Stimulated activated CD4-positive, alpha-beta T cell treated with anti-CD3 and anti-CD28 coated beads, Interleukin-15, amount 100 ng/mL, for 24 hours (primary cell): ENCODE measurements at regions not wholly inside any gene's neighbourhood (a gene's known extent, or its start where the extent isn't known, plus 50 kb on each side); places are given as distances from the start of the nearest gene placed in this dataset.

Experiments used
- DNase-seq: peaks from one replicate; pipeline ENCODE4 v3.0.0-alpha.2; 2020

DNA sequence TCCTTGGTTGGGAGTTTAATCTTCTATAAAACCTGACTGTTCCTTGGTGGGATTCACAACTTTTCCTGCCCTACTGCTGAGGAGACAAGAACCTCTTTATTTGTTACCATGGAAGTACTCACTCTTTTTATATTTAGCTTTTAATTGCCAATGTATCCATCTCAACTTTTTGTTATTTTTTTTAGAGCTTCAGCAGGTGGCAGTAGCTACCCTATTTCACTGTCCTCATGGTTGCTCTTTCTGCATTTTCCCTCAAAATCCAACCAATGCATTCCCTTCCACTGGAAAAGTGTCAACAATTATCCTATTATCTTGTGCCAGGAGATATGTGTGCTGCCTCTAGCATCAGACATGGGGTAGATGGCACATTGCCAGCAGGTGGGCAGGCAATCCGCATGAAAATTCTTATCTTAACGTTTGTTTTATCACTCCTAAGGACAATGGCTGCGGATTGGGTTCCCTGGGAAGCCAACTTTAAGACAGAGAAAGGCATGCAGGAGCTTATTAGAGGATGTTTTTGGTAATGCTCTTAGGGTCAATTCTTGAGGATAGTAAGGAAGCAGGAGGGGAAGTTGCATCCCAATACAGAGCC, 406.4 kb downstream of the SNAPC1 start:
- no peak for DNase-seq

DNA sequence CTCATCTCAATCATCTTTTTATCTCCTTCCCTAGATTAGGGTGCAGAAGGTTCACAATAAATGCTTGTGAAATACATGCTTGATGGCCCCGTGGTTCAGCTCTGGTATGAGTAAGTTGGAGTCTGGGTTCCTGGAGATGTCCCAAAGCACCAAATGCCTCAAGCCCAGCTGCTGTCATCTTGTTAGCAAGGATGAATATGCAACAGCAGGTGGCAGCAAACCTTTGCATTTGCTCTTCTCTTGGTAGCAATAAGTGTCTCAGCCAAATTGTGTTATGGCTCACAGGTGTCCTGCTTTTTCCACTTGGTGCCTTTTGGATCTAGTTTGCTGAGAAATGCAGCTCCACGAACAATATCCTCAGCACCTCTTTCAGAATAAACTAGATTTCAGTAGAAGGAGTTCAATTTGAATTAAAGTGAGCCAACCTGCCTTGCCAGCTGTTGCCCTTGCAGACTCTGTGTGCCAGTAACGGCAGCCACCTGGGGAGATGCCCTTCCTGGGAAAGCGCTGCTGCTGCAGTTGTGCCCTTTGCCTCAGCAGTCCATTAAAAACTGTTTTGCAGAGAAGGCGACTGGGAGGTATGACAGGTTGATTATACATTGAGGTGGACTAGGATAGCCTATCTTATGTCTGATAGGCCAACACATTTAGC, 417.3 kb downstream of the SNAPC1 start:
- DNase-seq: peak; percentile 48

DNA sequence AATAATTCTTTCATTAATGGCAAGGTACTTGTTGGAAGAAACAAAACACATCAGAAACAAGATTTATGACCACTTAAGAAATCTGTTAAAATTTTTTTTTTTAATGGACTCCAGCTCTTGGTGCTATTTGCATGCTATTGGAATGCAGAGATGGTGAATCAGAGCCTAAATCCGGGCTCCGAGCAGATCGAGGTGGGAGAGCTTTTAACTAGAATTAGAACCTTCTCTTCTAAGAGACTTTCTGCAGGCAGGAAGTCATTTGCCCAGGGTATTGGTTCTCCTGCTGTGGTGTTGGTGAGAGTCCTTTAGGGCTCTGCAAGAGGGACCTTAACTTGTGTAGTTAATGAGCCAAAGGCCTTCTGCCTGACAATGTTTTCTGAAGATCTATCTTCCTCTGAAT, 419.4 kb downstream of the SNAPC1 start:
- no peak for DNase-seq

DNA sequence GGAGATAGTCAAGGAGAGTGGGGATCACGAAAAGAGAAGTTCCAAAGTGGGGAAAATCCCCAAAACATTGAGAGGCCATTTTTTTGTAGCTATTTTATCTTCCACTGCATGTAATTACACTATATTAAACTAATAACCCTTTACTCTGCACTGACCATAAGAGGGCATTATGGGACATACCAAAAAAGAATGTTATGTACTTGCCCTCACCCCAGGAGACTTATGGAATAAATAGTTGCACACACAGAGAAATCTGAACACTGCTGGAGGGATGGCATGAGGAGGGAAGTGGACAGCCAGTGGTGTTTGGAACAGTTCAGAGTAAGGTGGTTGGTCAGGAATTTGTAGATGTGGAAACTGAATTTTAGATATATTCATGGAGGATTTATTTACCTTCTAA, 422.9 kb downstream of the SNAPC1 start:
- DNase-seq: no peak

DNA sequence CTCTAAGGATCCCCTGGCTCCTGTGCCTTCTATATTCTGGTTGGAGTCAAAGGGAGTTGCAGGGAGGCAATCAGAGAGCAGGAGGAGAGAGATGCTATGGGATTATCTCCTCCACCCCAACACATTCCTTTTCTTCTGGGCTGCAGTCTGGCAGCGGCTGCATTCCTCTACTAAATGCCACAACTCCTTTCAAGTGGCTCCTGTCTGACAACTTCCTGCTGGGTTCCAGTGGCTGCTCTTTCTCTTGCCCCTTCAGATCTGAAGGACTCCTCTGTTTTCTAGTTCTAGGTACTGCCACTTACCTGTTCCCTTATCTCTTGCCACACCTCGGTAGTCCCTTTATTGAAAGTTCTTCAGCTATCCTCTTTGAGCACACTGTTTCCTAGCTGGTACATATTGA, 425.0 kb downstream of the SNAPC1 start:
- no peak for DNase-seq

DNA sequence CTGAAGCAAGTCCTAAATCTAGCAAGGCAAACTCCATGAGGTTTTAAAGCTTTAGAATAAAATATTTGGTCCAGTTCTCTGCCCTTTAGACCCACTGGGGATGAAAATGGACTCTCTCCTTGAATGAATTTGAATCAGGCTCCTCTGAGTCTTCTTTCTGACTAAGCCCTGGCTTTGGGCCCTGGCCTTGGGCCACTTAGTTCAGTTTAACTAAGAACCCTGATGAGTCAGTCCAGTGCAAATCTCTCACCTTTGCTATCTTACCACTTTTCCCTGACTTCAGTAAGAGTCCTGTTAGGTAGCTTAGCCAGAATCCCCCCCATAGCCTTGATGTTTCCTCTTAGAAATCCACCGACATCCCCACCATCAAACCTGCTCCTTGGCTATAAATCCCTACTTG, 427.5 kb downstream of the SNAPC1 start:
- DNase-seq: no peak

DNA sequence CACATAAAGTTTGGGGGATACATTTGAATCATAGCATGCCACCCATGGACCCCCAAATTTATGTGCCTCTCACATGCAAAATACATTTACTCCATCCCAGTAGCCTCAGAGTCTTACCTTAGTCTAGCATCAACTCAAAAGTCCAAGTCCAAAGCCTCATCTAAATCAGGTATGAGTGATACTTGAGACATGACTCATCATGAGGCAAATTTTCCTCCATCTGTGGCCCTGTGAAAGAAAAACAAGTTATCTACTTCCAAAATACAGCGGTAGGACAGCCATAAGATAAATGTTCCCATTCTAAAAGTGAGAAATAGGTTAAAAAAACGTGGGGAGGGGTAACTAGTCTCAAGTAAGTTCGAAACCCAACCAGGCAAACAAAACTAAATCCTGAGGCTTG, 444.2 kb downstream of the SNAPC1 start:
- no peak for DNase-seq

DNA sequence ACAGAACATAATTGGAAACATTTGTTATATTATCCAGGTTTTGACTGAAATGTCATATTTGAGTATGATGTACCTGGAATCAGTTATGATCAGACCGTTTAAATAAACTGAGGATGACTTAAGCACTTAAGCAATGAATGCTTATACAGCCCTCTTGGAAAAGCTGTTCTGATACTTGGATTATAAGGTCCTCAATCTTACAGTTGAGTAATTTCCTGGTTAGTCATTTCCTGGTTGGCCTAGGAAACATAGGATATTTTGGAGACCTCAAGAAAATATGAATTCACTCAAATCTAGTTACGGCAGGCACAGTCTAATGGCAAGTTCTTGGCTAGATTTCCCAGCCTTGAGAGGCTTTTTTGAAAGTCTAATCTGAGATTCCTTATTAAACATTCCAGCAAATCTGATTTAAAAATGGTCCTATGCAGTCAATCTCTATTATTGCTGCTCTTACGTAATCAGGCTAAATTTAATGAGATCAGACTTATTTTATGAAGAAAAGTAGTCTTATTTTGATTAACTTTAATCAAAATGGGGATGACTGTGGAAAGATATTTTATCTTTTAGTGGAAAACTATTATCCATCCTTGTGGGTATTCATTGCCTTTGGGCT, 447.2 kb downstream of the SNAPC1 start:
- DNase-seq: no peak

DNA sequence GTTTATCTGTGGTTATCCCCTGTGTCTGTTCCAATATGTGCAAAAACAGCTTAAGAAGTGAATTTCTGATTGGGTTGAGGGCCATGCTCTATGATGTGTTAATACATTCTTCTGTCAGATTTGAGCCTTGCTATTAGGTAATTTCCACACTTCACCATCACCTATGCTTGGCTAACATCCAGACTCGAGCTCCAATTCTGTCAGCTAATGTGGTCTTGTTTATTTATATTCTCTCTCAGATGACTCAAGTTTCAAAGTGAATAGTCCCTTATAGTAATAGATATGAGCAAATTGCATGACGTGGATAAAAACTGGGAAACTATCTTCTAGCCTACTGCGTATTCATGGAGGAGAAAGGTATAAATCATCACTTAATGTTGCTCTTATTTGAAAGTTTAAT, 451.3 kb downstream of the SNAPC1 start:
- DNase-seq: no peak

DNA sequence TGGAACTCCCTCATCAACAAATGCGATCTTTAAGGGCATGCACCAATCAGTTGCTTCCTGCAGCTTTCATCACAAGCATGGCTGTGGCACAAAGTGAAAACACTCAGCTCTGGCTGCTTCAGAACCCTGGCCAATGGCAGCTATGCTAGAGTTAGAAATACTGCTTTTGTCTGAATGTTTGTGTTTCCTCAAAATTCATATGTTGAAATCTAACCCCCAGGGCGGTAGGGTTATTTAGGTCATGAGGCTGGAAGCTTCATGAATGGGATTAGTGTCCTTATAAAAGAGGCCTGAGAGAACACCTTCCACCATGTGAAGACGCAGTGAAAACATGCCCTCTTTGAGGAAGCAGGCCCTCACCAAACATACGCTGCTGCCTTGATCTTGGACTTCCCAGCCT, 453.9 kb downstream of the SNAPC1 start:
- DNase-seq: no peak

DNA sequence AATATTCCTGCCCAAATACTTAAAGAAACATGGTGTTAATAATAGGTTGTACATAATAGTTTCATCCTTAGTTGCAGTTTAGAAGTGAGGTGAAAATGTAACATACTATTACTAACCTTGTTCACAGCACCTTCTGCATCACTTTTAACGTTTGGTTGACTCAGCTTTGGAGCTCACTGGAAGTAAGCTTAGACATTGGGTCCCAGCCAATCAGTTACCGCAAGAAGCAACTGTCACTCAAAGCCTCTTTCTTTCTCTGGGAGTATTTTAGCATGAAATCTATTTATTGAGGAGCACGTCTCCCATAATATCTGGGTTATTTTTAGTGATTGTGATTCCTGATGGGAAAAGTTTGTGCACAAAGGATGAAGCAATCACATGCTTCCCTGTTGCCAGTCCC, 472.6 kb downstream of the SNAPC1 start:
- no peak for DNase-seq

DNA sequence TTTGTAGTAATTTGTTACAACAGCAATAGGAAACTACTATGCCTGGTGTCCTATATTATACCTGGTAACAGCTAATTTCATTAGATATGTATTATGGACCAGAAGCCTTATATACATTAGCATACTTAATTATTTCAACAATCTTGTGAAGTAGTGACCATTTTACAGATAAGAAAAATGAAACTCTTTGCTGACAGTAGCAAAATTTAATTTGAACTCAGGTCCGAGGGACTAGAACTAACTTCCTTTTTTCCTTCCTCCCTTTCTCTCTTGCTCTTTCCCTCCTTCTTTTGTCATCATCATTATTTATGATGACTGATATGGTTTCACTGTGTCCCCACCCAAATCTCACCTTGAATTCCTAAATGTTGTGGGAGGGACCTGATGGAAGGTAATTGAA, 482.0 kb downstream of the SNAPC1 start:
- no peak for DNase-seq

DNA sequence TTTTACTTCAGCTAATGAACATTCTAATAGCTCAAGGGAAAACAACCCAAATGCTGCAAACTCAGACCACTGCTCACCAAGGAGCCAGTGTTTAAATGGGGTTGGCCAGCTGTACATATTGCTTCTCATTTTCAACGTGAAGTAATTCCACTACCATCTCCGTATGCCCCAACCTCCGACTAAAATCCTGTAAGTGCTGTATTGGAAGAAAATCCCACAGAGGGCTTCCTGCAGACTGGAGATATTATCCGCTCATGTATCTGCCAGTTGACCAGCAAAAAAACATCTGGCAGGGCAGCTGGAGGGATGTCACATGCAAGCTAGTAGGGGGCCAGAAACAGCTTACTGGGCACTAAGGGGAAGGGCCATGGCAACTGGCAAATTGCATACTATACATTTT, 485.0 kb downstream of the SNAPC1 start:
- DNase-seq: no peak

DNA sequence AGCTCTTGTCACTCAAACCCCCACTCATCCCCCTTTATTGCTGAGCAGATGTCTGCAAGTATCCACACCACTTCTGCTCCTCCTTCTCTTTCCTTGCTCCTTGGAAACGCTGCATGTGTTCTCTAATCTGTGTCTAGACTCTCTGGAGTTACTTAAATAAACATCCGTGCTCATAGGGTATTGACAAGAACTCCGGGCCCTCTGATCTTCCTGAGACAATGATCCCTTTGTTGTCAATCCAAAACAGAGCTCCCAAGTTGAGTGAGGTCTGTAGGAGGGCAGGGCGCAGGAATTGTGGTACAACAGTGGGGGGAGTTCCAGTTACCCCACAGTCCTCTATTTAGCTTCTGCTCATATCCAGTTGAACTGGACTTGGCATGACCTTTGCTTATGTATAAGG, 489.0 kb downstream of the SNAPC1 start:
- DNase-seq: no peak

DNA sequence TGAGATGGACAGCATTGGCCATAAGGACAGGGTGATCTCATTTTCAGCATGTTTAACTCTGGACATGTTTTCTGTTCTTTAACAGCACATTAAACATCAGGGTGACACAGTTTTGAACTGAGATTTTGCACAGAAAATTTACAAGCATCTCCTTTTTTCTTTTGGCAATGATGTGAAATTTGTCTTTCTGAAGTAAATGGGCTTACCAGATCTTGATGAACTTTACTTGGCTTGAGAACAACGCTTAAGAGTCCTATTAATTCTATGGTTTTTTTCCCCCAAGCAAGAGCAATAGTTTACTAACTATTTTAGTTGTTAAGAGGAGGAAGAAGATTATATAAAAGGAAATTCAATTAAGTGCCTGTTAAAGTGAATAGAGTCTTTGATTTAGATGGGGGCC, 491.0 kb downstream of the SNAPC1 start:
- no peak for DNase-seq

DNA sequence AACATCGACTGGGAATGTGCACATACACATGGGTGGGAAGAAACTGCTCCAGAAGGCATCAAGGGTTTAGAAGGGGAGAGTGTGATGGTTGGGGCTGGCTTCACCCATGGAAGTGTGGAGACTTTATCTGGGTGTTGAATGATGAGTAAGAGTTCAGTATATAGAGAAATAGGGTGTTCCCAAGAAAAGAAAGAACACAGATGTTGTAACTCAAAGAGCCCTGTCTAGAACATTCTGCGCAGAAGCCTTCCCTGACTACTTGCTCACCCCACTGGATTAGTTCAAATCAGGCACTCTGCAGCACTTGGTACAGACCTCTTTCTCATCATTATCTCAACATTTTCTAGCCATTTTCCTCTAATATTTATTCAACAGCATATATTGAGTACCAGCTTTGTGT, 491.7 kb downstream of the SNAPC1 start:
- DNase-seq: no peak

DNA sequence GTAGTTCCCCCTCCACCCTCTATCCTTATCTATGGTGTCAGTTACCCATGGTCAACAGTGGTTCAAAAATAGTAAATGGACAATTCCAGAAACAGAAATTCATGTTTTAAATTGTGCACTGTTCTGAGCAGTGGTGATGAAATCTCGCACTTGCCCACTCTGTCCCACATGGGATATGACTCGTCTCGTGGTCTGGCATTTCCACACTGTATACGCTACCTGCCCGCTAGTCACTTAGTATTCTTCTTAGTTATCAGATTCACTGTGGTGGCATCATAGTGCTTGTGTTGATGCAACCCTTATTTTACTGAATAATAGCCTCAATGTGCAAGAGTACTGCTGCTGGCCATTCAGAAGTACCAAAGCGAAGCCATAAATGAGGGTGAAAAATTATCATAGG, 507.0 kb downstream of the SNAPC1 start:
- peak; percentile 7 for DNase-seq

DNA sequence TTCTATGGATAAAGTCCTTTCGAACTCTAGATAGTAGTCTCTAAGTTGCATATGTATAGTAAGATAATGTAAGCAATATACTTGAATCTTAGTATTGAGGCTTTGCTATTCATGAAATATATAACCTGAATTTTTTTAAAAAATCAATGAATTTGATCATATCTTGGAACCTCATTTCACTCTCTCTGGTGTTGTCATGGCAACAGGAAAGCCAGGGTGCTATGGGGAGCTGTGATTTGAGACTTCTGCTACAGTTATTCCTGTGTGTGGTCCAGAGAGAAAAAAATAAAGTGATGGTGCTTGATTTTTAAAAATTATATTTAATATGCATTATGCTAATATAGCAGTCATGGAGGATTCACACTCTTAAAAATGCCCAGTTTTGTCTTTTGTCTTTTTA, 508.0 kb downstream of the SNAPC1 start:
- DNase-seq: no peak

DNA sequence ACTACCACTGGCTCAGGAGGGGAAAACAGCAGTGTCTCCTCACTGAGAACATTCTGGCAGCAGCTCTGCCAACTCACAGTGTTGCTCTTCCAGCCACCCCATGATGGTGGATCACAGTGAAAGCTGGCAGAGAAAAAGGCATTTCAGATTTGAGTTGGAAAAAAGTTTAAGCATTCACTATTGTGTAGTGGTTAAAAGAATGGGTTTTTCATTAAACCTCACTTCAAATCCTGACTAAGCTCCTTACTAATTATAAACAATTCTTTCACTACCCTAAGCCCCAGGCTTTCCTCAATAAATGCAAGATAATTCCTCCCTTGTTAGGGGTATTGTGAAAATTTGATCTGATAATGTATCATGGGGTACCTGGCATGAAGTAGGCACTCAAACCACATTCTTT, 518.1 kb downstream of the SNAPC1 start:
- no peak for DNase-seq

DNA sequence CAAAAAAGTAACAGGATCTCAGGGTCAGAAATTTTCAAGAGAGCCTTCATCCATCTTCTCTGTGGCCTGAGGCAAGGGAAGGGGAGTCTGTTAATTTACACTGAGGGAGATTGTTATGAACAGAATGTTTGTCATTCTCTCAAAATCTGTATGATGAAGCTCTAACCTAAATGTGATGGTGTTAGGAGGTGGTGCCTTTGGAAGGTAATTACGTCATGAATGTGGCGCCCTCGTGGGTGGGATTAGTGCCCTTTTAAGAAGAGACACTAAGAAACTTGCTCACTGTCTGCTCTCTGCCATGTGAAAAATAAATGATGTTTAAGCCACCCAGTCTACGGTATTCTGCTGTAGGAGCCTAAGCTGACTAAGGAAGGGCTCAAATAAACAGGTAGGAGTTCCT, 521.6 kb downstream of the SNAPC1 start:
- DNase-seq: no peak

DNA sequence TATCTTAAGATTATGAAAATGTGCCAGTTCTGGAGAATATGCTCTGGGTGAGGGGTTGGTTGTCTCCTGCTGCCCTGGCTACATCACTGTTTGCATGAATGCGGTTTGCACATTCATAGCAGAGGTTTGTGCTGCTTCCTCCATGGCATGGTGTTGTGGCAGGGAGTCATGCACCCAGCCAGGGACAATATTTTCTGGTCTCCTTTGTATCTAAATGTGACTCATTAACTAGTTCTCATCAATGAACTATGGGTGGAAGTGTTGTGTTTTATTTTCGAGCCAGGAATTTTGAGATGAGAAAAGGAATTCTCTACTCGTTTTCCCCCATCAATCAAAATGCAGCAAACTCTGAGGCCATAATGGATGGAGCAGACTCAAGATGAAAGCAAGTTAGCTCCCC, 527.3 kb downstream of the SNAPC1 start:
- no peak for DNase-seq

DNA sequence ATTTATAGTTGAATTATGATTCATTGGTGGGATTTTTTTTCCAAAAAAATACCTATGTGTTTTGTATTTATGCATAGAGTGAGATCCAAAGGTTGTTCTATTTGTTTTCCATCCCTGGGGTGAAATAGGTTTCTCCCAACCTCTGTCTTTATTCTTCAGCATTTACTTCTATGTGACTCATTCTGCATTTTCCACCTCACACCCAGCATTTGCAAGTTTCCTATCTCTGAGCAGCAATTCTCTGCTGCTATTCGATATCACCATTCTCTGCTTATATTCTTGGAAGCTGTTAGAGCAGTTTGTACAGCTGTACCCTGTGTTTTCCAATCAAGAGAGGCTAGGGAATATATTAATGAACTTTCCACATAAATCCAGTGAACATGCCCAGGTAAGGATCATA, 538.9 kb downstream of the SNAPC1 start:
- DNase-seq: no peak

DNA sequence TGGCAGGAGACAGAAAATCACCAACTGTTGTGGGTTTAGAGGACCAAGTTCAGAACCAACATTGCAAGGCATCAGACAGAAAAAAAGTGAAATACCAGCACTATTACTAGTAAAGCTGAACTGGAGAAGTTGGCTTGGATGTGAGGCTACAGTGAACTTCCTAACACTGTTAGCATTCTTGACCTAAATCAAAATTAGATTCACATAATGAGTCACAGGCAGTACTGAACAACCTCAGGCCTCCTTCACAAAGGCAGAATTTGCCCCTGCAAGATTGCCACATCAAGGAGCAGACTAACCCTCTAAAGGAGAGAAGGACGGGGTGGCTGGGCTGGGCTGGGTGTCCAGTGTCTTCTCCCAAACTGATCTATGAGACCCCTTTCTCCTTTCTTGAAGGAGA, 539.7 kb downstream of the SNAPC1 start:
- DNase-seq: no peak

DNA sequence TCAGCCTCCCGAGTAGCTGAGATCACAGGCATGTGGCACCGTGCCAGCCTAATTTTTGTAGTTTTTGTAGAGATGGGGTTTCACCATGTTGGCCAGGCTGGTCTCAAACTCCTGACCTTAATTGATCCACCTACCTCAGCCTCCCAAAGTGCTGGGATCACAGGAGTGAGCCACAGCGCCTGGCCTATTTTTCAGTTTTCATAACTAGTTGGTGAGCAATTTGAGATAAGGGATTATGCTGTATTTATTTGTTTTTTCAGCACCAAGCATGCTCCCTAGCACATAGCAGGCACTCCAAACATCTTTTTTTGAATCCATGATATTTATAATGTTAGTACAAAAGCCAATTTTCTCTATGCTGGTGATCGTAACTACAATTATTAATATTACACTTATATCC, 541.2 kb downstream of the SNAPC1 start:
- no peak for DNase-seq

DNA sequence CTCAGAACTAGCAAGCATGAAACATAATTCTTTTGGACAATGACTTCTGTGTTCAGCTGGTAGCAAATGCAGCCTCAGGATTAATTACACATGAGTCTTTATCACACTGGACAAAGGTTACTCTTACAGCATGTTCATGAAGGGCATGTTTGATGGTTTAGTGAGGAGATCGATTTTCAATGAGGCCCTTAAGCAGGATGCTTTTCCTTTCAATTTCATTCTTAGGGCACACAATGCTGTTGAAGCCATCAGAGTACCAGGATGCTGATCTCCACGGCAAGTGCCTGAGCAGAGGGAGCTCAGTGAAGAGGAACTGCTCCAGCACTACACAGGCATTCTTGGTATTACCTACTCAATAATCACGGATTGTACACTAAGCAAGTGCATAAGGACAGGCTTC, 542.0 kb downstream of the SNAPC1 start:
- DNase-seq: no peak
